ENCODE measurements at regions not wholly inside any gene's neighbourhood (a gene's known extent, or its start where the extent isn't known, plus 50 kb on each side); places are given as distances from the start of the nearest gene placed in this dataset.

GRCh38 chr3:187960820-187961219, 193.1 kb upstream of the LPP start:
- Histone ChIP-seq H3K36me3 (no peaks in the 10 kb centered on the region), H3K9me3 (no peaks in the 10 kb centered on the region), H3K27me3 (no peaks in the 10 kb centered on the region), H3K27ac (no peak overlapping the region), H3K4me1 (peaks cover 0 to 64% of the 10 kb centered on the region in 2 donors), H3K4me3 (no peak overlapping the region)
- no peak for ATAC-seq
- no peak for DNase-seq
- no peak for TF ChIP-seq CTCF (IDR thresholded peaks at IDR 0.05)
- intact Hi-C loops (cut with DNase I): no loop called here

GRCh38 chr3:187961366-187961765, 192.6 kb upstream of the LPP start:
- no peak for ATAC-seq

GRCh38 chr3:187963003-187963676, 190.8 kb upstream of the LPP start:
- peak overlapping the region in 1 of 2 donors; percentile 72 for H3K27ac ChIP-seq
- intact Hi-C loops (cut with DNase I): no loop called here

More at GRCh38 chr3:187961366-187961765, 192.6 kb upstream of the LPP start:
- Histone ChIP-seq H3K36me3 (no peaks in the 10 kb centered on the region), H3K4me3 (no peak overlapping the region), H3K4me1 (peaks cover 0 to 65% of the 10 kb centered on the region in 2 donors), H3K27me3 (no peaks in the 10 kb centered on the region), H3K9me3 (no peaks in the 10 kb centered on the region), H3K27ac (no peak overlapping the region)
- intact Hi-C loops (cut with DNase I): no loop called here
- no peak for DNase-seq
- no peak for TF ChIP-seq CTCF (IDR thresholded peaks at IDR 0.05)

GRCh38 chr3:187963677-187964385, 190.1 kb upstream of the LPP start:
- TF ChIP-seq CTCF (IDR thresholded peaks at IDR 0.05): no peak
- peak overlapping the region in 1 of 2 donors; percentile 72 for H3K27ac ChIP-seq
- peak in 2 of 4 donors; percentile 28 to 39 for DNase-seq
- intact Hi-C loops (cut with DNase I): no loop called here
- no peaks in the 10 kb centered on the region for H3K36me3 ChIP-seq
- ATAC-seq: peak; percentile 36
- H3K4me3 ChIP-seq: no peak overlapping the region
- no peaks in the 10 kb centered on the region for H3K27me3 ChIP-seq
- no peaks in the 10 kb centered on the region for H3K9me3 ChIP-seq
- peaks cover 0 to 67% of the 10 kb centered on the region in 2 donors for H3K4me1 ChIP-seq

More at GRCh38 chr3:187963003-187963676, 190.8 kb upstream of the LPP start:
- Histone ChIP-seq H3K4me3 (no peak overlapping the region), H3K36me3 (no peaks in the 10 kb centered on the region), H3K4me1 (peaks cover 0 to 67% of the 10 kb centered on the region in 2 donors), H3K27me3 (no peaks in the 10 kb centered on the region), H3K9me3 (no peaks in the 10 kb centered on the region)
- TF ChIP-seq CTCF (IDR thresholded peaks at IDR 0.05): no peak
- no peak for ATAC-seq
- DNase-seq: no peak

GRCh38 chr3:187964760-187965159, 189.2 kb upstream of the LPP start:
- Histone ChIP-seq H3K36me3 (no peaks in the 10 kb centered on the region), H3K27me3 (no peaks in the 10 kb centered on the region), H3K9me3 (no peaks in the 10 kb centered on the region), H3K4me1 (peaks cover 0 to 63% of the 10 kb centered on the region in 2 donors), H3K4me3 (no peak overlapping the region), H3K27ac (peak overlapping the region in 1 of 2 donors; percentile 72)
- intact Hi-C loops (cut with DNase I): no loop called here
- DNase-seq (no peak), ATAC-seq (no peak)
- TF ChIP-seq CTCF (IDR thresholded peaks at IDR 0.05): no peak
